ENCODE measurements at regions not wholly inside any gene's neighbourhood (a gene's known extent, or its start where the extent isn't known, plus 50 kb on each side); places are given as distances from the start of the nearest gene placed in this dataset.

- no peak for DNase-seq
Observed at GRCh38 chr7:441684-442421, 77.8 kb downstream of the PDGFA start.

- no peak for DNase-seq
Observed at GRCh38 chr7:442457-442856, 77.2 kb downstream of the PDGFA start.

- DNase-seq = no peak
Observed at GRCh38 chr7:443279-443833, 76.3 kb downstream of the PDGFA start.

GRCh38 chr7:444606-445005, 75.0 kb downstream of the PDGFA start:
- DNase-seq = peak; percentile 63

GRCh38 chr7:445020-445419, 74.6 kb downstream of the PDGFA start:
- no peak for DNase-seq

GRCh38 chr7:445563-446288, 73.9 kb downstream of the PDGFA start:
- DNase-seq = no peak

GRCh38 chr7:446289-446935, 73.2 kb downstream of the PDGFA start:
- no peak for DNase-seq
